Sigmoid colon (tissue), 4 donors: ENCODE measurements at regions not wholly inside any gene's neighbourhood (a gene's known extent, or its start where the extent isn't known, plus 50 kb on each side); places are given as distances from the start of the nearest gene placed in this dataset.

ENCODE experiments used
- EP300 ChIP-seq, 4 donors: sonication (generic); formaldehyde crosslinking; IDR thresholded peaks; one replicate each; pipeline ENCODE4 v1.6.1; 2017; ENCODE audit warnings: antibody characterized with exemption in 4 of 4
- POLR2A ChIP-seq, 2 donors: fragments of 450-650 bp; IDR thresholded peaks; one replicate each; pipeline ENCODE4 v1.6.1; 2016; ENCODE audit warnings: antibody characterized with exemption in 2 of 2, mild to moderate bottlenecking in 2 of 2, moderate library complexity in 2 of 2
- POLR2AphosphoS5 ChIP-seq, 4 donors: sonication (generic); formaldehyde crosslinking; IDR thresholded peaks; one replicate each; pipeline ENCODE4 v1.6.1; 2017; ENCODE audit warnings: antibody characterized with exemption in 4 of 4
- TF ChIP-seq, protein P1 (sequence below), 4 experiments: fragments of 450-650 bp in 3 of 4; fragments of 200-600 bp in 1 of 4; IDR thresholded peaks; one replicate each; pipeline ENCODE4 v1.5.1; 2016 to 2019; ENCODE audit warnings: antibody characterized with exemption in 4 of 4, mild to moderate bottlenecking in 3 of 4, moderate library complexity in 2 of 4

GRCh38 chr7:156547884-156548561 is 92.6 kb upstream of the RNF32 start:
- no peak for TF ChIP-seq POLR2AphosphoS5 (IDR thresholded peaks at IDR 0.05)
- TF ChIP-seq, protein P1, sequence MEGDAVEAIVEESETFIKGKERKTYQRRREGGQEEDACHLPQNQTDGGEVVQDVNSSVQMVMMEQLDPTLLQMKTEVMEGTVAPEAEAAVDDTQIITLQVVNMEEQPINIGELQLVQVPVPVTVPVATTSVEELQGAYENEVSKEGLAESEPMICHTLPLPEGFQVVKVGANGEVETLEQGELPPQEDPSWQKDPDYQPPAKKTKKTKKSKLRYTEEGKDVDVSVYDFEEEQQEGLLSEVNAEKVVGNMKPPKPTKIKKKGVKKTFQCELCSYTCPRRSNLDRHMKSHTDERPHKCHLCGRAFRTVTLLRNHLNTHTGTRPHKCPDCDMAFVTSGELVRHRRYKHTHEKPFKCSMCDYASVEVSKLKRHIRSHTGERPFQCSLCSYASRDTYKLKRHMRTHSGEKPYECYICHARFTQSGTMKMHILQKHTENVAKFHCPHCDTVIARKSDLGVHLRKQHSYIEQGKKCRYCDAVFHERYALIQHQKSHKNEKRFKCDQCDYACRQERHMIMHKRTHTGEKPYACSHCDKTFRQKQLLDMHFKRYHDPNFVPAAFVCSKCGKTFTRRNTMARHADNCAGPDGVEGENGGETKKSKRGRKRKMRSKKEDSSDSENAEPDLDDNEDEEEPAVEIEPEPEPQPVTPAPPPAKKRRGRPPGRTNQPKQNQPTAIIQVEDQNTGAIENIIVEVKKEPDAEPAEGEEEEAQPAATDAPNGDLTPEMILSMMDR (IDR thresholded peaks at IDR 0.05): no peak
- no peak for TF ChIP-seq EP300 (IDR thresholded peaks at IDR 0.05)
- no peak for TF ChIP-seq POLR2A (IDR thresholded peaks at IDR 0.05)
